ENCODE measurements at regions not wholly inside any gene's neighbourhood (a gene's known extent, or its start where the extent isn't known, plus 50 kb on each side); places are given as distances from the start of the nearest gene placed in this dataset.

DNA sequence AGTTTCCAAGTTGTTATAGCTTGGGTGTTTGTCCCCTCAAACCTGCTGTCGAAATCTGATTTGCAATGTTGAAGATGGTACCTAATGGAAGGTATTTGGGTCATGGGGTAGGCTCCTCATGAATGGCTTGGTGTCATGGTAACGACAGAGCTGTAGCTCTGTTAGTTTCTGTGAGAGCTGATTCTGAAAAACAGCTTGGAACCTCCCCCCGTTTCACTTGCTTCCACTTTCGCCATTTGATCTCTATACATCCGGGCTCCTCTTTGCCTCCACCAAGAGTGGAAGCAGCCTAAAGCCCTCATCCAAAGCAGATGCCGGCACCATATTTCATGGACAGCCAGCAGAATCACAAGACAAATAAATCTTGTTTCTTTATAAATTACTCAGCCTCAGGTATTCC lies 1035.1 kb upstream of the SLC39A10 start:
- Histone ChIP-seq H3K4me3 (ENCODE audit: control insufficient read depth in 1 of 2, extremely low read depth in 1 of 2, low read length in 1 of 2) (no peak overlapping the region), H3K4me1 (ENCODE audit: control insufficient read depth in 1 of 2, extremely low read depth in 1 of 2, insufficient read depth in 2 of 2, low read length in 2 of 2) (no peaks in the 10 kb centered on the region), H3K9me3 (no peaks in the 10 kb centered on the region), H3K27me3 (replicated peaks in 1 of 2; ENCODE audit: control insufficient read depth in 2 of 2, extremely low read depth in 1 of 2, insufficient read depth in 2 of 2, low read length in 1 of 2) (no peaks in the 10 kb centered on the region), H3K36me3 (ENCODE audit: control insufficient read depth in 2 of 2, extremely low read depth in 1 of 2, insufficient read depth in 1 of 2, low read length in 1 of 2) (no peaks in the 10 kb centered on the region), H3K27ac (ENCODE audit: low read length) (no peak overlapping the region)
- CTCF ChIA-PET: no interaction called here
- no peaks in the 10 kb centered on the region for H3K27me3 Mint-ChIP-seq
- DNase-seq (no peak), ATAC-seq (replicated peaks in 1 of 4) (no peak)
- H3K36me3 Mint-ChIP-seq: no peaks in the 10 kb centered on the region
- no peaks in the 10 kb centered on the region for H3K4me1 Mint-ChIP-seq
- H3K9me3 Mint-ChIP-seq: no peaks in the 10 kb centered on the region
- H3K4me3 Mint-ChIP-seq: no peak overlapping the region
- POLR2A ChIA-PET: no interaction called here
- 76% methylated on average over 4 of the region's 6 CpGs for WGBS (ENCODE audit: insufficient coverage)
- no peak overlapping the region for H3K27ac Mint-ChIP-seq

DNA sequence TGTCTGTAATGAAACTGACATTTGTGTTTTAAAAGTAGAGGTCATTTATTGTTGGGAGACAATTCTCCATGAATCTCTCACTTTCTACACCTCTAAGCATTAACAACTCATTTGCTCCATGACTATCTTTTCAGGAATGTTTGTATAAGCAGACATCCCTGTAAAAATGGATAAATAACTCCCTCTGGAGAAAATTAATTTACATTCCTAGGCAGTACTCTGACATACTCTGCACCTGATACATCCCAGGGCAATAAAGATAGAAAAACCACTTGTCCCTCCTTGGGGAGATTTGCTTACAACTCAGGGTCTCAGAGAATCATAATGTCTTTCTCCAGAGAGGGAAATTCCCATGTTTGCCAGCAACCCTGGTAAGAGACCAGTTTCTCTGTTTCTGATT lies 1037.7 kb upstream of the SLC39A10 start:
- DNase-seq (no peak), ATAC-seq (replicated peaks in 1 of 4) (no peak)
- no peaks in the 10 kb centered on the region for H3K36me3 ChIP-seq (ENCODE audit: control insufficient read depth in 2 of 2, extremely low read depth in 1 of 2, insufficient read depth in 1 of 2, low read length in 1 of 2)
- H3K27me3 Mint-ChIP-seq: no peaks in the 10 kb centered on the region
- ChIA-PET POLR2A (no interaction called here), CTCF (no interaction called here)
- H3K9me3 Mint-ChIP-seq: no peaks in the 10 kb centered on the region
- no peaks in the 10 kb centered on the region for H3K9me3 ChIP-seq
- no peaks in the 10 kb centered on the region for H3K4me1 Mint-ChIP-seq
- H3K27ac ChIP-seq (ENCODE audit: low read length): no peak overlapping the region
- H3K27ac Mint-ChIP-seq: no peak overlapping the region
- H3K4me1 ChIP-seq (ENCODE audit: control insufficient read depth in 1 of 2, extremely low read depth in 1 of 2, insufficient read depth in 2 of 2, low read length in 2 of 2): no peaks in the 10 kb centered on the region
- H3K4me3 Mint-ChIP-seq: no peak overlapping the region
- no peaks in the 10 kb centered on the region for H3K27me3 ChIP-seq (replicated peaks in 1 of 2; ENCODE audit: control insufficient read depth in 2 of 2, extremely low read depth in 1 of 2, insufficient read depth in 2 of 2, low read length in 1 of 2)
- H3K4me3 ChIP-seq (ENCODE audit: control insufficient read depth in 1 of 2, extremely low read depth in 1 of 2, low read length in 1 of 2): no peak overlapping the region
- no peaks in the 10 kb centered on the region for H3K36me3 Mint-ChIP-seq

DNA sequence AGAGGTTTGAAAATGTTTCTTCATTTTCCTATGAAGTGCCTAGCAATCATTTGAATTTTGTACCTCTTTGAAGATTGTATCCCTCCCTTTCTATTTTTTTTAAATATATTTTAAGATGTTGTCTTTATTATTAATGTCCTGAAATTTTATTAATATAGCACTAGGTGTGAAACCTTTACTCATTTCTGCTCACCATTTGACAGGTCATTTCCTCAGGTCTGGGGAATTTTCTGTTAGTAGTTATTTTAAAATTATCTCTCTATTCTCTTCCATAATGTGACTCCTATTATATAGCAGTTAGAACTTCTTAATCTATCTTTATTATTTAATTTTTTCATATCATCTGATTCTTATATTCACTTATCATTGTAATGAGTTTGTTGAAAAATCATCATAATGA lies 1038.6 kb upstream of the SLC39A10 start:
- no peaks in the 10 kb centered on the region for H3K4me1 ChIP-seq (ENCODE audit: control insufficient read depth in 1 of 2, extremely low read depth in 1 of 2, insufficient read depth in 2 of 2, low read length in 2 of 2)
- H3K36me3 Mint-ChIP-seq: no peaks in the 10 kb centered on the region
- ChIA-PET POLR2A (no interaction called here), CTCF (no interaction called here)
- H3K27ac Mint-ChIP-seq: no peak overlapping the region
- H3K36me3 ChIP-seq (ENCODE audit: control insufficient read depth in 2 of 2, extremely low read depth in 1 of 2, insufficient read depth in 1 of 2, low read length in 1 of 2): no peaks in the 10 kb centered on the region
- no peaks in the 10 kb centered on the region for H3K9me3 Mint-ChIP-seq
- H3K27ac ChIP-seq (ENCODE audit: low read length): no peak overlapping the region
- no peaks in the 10 kb centered on the region for H3K27me3 ChIP-seq (replicated peaks in 1 of 2; ENCODE audit: control insufficient read depth in 2 of 2, extremely low read depth in 1 of 2, insufficient read depth in 2 of 2, low read length in 1 of 2)
- DNase-seq (no peak), ATAC-seq (replicated peaks in 1 of 4) (no peak)
- H3K9me3 ChIP-seq: no peaks in the 10 kb centered on the region
- H3K27me3 Mint-ChIP-seq: no peaks in the 10 kb centered on the region
- no peaks in the 10 kb centered on the region for H3K4me1 Mint-ChIP-seq
- H3K4me3 ChIP-seq (ENCODE audit: control insufficient read depth in 1 of 2, extremely low read depth in 1 of 2, low read length in 1 of 2): no peak overlapping the region
- H3K4me3 Mint-ChIP-seq: no peak overlapping the region

DNA sequence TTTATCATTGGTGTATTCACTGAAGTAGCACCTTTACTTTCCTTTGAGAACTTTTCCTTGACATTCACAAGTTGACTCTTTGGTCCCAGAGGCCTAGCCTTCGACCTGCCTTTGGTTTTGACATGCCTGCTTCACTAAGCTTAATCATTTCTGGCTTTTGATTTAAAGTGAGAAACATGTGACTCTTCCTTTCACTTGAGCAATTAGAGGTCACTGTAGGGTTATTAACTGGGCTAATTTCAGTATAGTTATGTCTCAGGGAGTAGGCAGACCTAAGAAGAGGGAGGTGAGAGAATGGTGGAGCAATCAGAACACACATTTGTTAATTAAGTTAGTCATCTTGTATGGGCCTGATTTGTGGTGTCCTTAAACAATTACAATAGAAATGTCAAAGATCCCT lies 1040.7 kb upstream of the SLC39A10 start:
- ChIA-PET POLR2A (no interaction called here), CTCF (no interaction called here)
- Histone ChIP-seq H3K27me3 (replicated peaks in 1 of 2; ENCODE audit: control insufficient read depth in 2 of 2, extremely low read depth in 1 of 2, insufficient read depth in 2 of 2, low read length in 1 of 2) (no peaks in the 10 kb centered on the region), H3K27ac (ENCODE audit: low read length) (no peak overlapping the region), H3K4me3 (ENCODE audit: control insufficient read depth in 1 of 2, extremely low read depth in 1 of 2, low read length in 1 of 2) (no peak overlapping the region), H3K4me1 (ENCODE audit: control insufficient read depth in 1 of 2, extremely low read depth in 1 of 2, insufficient read depth in 2 of 2, low read length in 2 of 2) (no peaks in the 10 kb centered on the region), H3K9me3 (no peaks in the 10 kb centered on the region), H3K36me3 (ENCODE audit: control insufficient read depth in 2 of 2, extremely low read depth in 1 of 2, insufficient read depth in 1 of 2, low read length in 1 of 2) (no peaks in the 10 kb centered on the region)
- no peaks in the 10 kb centered on the region for H3K27me3 Mint-ChIP-seq
- H3K4me1 Mint-ChIP-seq: no peaks in the 10 kb centered on the region
- no peak overlapping the region for H3K27ac Mint-ChIP-seq
- no peak for ATAC-seq (replicated peaks in 1 of 4)
- no peak for DNase-seq
- peaks cover 0 to 2% (median 0%) of the 10 kb centered on the region in 3 donors for H3K9me3 Mint-ChIP-seq
- no peaks in the 10 kb centered on the region for H3K36me3 Mint-ChIP-seq
- 13% methylated on average over 1 of the region's 1 CpG for WGBS (ENCODE audit: insufficient coverage)
- H3K4me3 Mint-ChIP-seq: no peak overlapping the region

DNA sequence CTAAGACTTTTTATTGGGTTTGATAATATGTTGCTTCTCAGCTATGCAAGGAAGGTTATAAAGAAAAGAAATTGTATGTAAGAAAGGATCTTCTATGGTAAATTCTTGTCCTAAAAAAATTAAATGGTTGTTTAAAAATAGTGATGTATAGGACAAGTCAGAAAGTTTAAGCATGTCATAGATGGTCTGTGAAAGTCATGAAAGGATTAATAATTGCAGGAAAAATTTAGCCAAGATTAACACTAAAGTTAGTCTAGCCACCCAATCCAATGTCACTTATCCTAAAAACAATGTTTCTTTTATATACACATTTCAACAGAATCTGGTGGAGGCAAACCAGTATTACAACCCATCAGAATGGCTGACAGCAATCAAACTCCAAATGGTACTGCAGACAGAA lies 1046.7 kb upstream of the SLC39A10 start:
- no peak for DNase-seq
- Mint-ChIP-seq H3K4me1 (no peaks in the 10 kb centered on the region), H3K9me3 (peaks cover 0 to 13% (median 6%) of the 10 kb centered on the region in 3 donors), H3K27me3 (no peaks in the 10 kb centered on the region), H3K36me3 (no peaks in the 10 kb centered on the region), H3K4me3 (no peak overlapping the region), H3K27ac (no peak overlapping the region)
- ChIA-PET CTCF (no interaction called here), POLR2A (no interaction called here)
- no peaks in the 10 kb centered on the region for H3K4me1 ChIP-seq (ENCODE audit: control insufficient read depth in 1 of 2, extremely low read depth in 1 of 2, insufficient read depth in 2 of 2, low read length in 2 of 2)
- H3K9me3 ChIP-seq: no peaks in the 10 kb centered on the region
- H3K36me3 ChIP-seq (ENCODE audit: control insufficient read depth in 2 of 2, extremely low read depth in 1 of 2, insufficient read depth in 1 of 2, low read length in 1 of 2): no peaks in the 10 kb centered on the region
- H3K27me3 ChIP-seq (replicated peaks in 1 of 2; ENCODE audit: control insufficient read depth in 2 of 2, extremely low read depth in 1 of 2, insufficient read depth in 2 of 2, low read length in 1 of 2): no peaks in the 10 kb centered on the region
- no peak overlapping the region for H3K27ac ChIP-seq (ENCODE audit: low read length)
- H3K4me3 ChIP-seq (ENCODE audit: control insufficient read depth in 1 of 2, extremely low read depth in 1 of 2, low read length in 1 of 2): no peak overlapping the region
- no peak for ATAC-seq (replicated peaks in 1 of 4)

DNA sequence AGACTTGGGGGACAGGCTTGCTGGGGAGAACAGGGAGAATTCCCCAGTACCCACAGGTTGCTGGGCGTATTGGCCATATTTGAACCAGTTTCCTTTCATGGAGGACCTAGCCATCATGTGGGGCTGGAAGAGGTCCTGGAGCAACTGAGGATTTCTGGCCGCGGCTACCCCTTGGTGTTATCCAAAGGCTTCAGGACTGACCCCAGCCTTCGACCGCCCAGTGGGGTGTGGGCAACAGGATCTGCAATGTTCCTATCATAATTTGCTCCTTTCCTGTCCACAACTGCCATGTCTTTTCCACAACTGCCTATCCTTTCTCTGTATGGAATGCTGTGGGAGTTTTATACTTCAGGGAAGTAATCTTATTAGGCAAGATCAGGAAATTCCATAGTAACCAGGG lies 1053.6 kb upstream of the SLC39A10 start:
- Mint-ChIP-seq H3K4me3 (no peak overlapping the region), H3K27me3 (no peaks in the 10 kb centered on the region), H3K9me3 (peaks cover 8 to 23% (median 10%) of the 10 kb centered on the region in 3 donors), H3K4me1 (no peaks in the 10 kb centered on the region), H3K27ac (no peak overlapping the region), H3K36me3 (no peaks in the 10 kb centered on the region)
- Histone ChIP-seq H3K27me3 (replicated peaks in 1 of 2; ENCODE audit: control insufficient read depth in 2 of 2, extremely low read depth in 1 of 2, insufficient read depth in 2 of 2, low read length in 1 of 2) (peaks cover 0 to 4% of the 10 kb centered on the region in 2 experiments), H3K4me3 (ENCODE audit: control insufficient read depth in 1 of 2, extremely low read depth in 1 of 2, low read length in 1 of 2) (no peak overlapping the region), H3K4me1 (ENCODE audit: control insufficient read depth in 1 of 2, extremely low read depth in 1 of 2, insufficient read depth in 2 of 2, low read length in 2 of 2) (no peaks in the 10 kb centered on the region), H3K9me3 (peaks cover 3% of the 10 kb centered on the region), H3K27ac (ENCODE audit: low read length) (no peak overlapping the region), H3K36me3 (ENCODE audit: control insufficient read depth in 2 of 2, extremely low read depth in 1 of 2, insufficient read depth in 1 of 2, low read length in 1 of 2) (no peaks in the 10 kb centered on the region)
- POLR2A ChIA-PET: no interaction called here
- 88% methylated on average over 3 of the region's 5 CpGs for WGBS (ENCODE audit: insufficient coverage)
- DNase-seq (no peak), ATAC-seq (replicated peaks in 1 of 4) (no peak)
- CTCF ChIA-PET: no interaction called here

DNA sequence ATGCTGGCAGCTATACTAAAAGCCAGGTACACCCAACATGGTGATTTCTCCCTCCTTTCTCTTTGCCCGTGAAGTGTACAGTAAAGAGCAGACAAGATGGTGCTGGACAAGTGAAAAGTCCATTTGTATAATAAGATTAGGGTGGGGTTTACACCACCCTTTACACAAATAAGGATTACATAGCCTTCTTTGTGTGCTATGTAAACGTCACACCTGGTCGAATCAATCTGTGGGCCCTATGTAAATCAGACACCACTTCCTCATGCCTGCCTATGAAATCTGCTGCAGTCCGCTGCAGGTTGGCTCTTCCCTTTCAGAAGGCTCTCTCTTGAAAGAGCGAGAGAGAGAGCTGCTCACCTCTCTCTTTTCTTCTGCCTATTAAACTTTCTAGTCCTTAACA lies 1054.3 kb upstream of the SLC39A10 start:
- Mint-ChIP-seq H3K27me3 (no peaks in the 10 kb centered on the region), H3K36me3 (no peaks in the 10 kb centered on the region), H3K9me3 (peaks cover 8 to 23% (median 10%) of the 10 kb centered on the region in 3 donors), H3K4me1 (no peaks in the 10 kb centered on the region), H3K27ac (no peak overlapping the region), H3K4me3 (no peak overlapping the region)
- Histone ChIP-seq H3K27me3 (replicated peaks in 1 of 2; ENCODE audit: control insufficient read depth in 2 of 2, extremely low read depth in 1 of 2, insufficient read depth in 2 of 2, low read length in 1 of 2) (peaks cover 0 to 4% of the 10 kb centered on the region in 2 experiments), H3K27ac (ENCODE audit: low read length) (no peak overlapping the region), H3K9me3 (peaks cover 3% of the 10 kb centered on the region), H3K36me3 (ENCODE audit: control insufficient read depth in 2 of 2, extremely low read depth in 1 of 2, insufficient read depth in 1 of 2, low read length in 1 of 2) (no peaks in the 10 kb centered on the region), H3K4me1 (ENCODE audit: control insufficient read depth in 1 of 2, extremely low read depth in 1 of 2, insufficient read depth in 2 of 2, low read length in 2 of 2) (no peaks in the 10 kb centered on the region), H3K4me3 (ENCODE audit: control insufficient read depth in 1 of 2, extremely low read depth in 1 of 2, low read length in 1 of 2) (no peak overlapping the region)
- ChIA-PET CTCF (no interaction called here), POLR2A (no interaction called here)
- DNase-seq (no peak), ATAC-seq (replicated peaks in 1 of 4) (no peak)
- 73% methylated on average over 4 of the region's 5 CpGs for WGBS (ENCODE audit: insufficient coverage)

All from T-cell (primary cell).